Prostate gland (tissue), 2 donors: ENCODE measurements at regions not wholly inside any gene's neighbourhood (a gene's known extent, or its start where the extent isn't known, plus 50 kb on each side); places are given as distances from the start of the nearest gene placed in this dataset.

Experiments used
- CTCF ChIP-seq, 4 experiments: fragments of 200-600 bp in 2 of 4; fragments of 450-650 bp in 2 of 4; sonication (generic) in 2 of 4; IDR thresholded peaks; 1 replicate in 3 of 4; 2 replicates in 1 of 4; pipeline ENCODE4 v1.5.1; 2016 to 2019; ENCODE audit warnings: antibody characterized with exemption in 4 of 4, mild to moderate bottlenecking in 2 of 4, moderate library complexity in 2 of 4
- POLR2AphosphoS5 ChIP-seq: sonication (generic); formaldehyde crosslinking; IDR thresholded peaks from one replicate; pipeline ENCODE4 v1.6.1; 2017; ENCODE audit warnings: antibody characterized with exemption

GRCh38 chr2:13616059-13616458 lies 899.3 kb downstream of the TRIB2 start:
- no peak for TF ChIP-seq CTCF (IDR thresholded peaks at IDR 0.05)
- no peak for TF ChIP-seq POLR2AphosphoS5
